ENCODE measurements at regions not wholly inside any gene's neighbourhood (a gene's known extent, or its start where the extent isn't known, plus 50 kb on each side); places are given as distances from the start of the nearest gene placed in this dataset.

- Histone ChIP-seq H3K36me3 (no peaks in the 10 kb centered on the region), H3K27me3 (replicated peaks; ENCODE audit: insufficient read depth) (no peaks in the 10 kb centered on the region), H3K9me3 (no peaks in the 10 kb centered on the region), H3K4me3 (no peak overlapping the region), H3K27ac (no peak overlapping the region), H3K4me1 (replicated peaks) (no peaks in the 10 kb centered on the region)
- intact Hi-C loops (cut with DNase I), result no loop called here
- TF ChIP-seq CTCF (IDR thresholded peaks at IDR 0.05), result no peak
- TF ChIP-seq POLR2AphosphoS5 (IDR thresholded peaks at IDR 0.05), result no peak
- no peak for TF ChIP-seq POLR2A (IDR thresholded peaks at IDR 0.05)
- no peak for DNase-seq (ENCODE audit: low spot score)
These were observed 126.3 kb downstream of the HMHB1 start for GRCh38 chr5:143938230-143938629.

- intact Hi-C loops (cut with DNase I), result no loop called here
- WGBS, result 90% methylated on average over 1 of the region's 1 CpG
- no peak for DNase-seq (ENCODE audit: low spot score)
- TF ChIP-seq POLR2A (IDR thresholded peaks at IDR 0.05), result no peak
- no peak overlapping the region for H3K27ac ChIP-seq
- no peaks in the 10 kb centered on the region for H3K9me3 ChIP-seq
- no peaks in the 10 kb centered on the region for H3K36me3 ChIP-seq
- H3K4me1 ChIP-seq (replicated peaks), result no peaks in the 10 kb centered on the region
- no peaks in the 10 kb centered on the region for H3K27me3 ChIP-seq (replicated peaks; ENCODE audit: insufficient read depth)
- no peak overlapping the region for H3K4me3 ChIP-seq
These were observed 134.9 kb downstream of the HMHB1 start for GRCh38 chr5:143946837-143947236.

- H3K27ac ChIP-seq, result no peak overlapping the region
- intact Hi-C loops (cut with DNase I), result no loop called here
- DNase-seq (ENCODE audit: low spot score), result no peak
- TF ChIP-seq POLR2AphosphoS5 (IDR thresholded peaks at IDR 0.05) (no peak), POLR2A (IDR thresholded peaks at IDR 0.05) (no peak), CTCF (IDR thresholded peaks at IDR 0.05) (no peak)
- no peaks in the 10 kb centered on the region for H3K9me3 ChIP-seq
- no peaks in the 10 kb centered on the region for H3K27me3 ChIP-seq (replicated peaks; ENCODE audit: insufficient read depth)
- no peaks in the 10 kb centered on the region for H3K4me1 ChIP-seq (replicated peaks)
- WGBS, result 93% methylated on average over 2 of the region's 2 CpGs
- H3K36me3 ChIP-seq, result no peaks in the 10 kb centered on the region
- no peak overlapping the region for H3K4me3 ChIP-seq
These were observed 135.4 kb downstream of the HMHB1 start for GRCh38 chr5:143947313-143947712.

GRCh38 chr5:143952809-143953208 lies 140.8 kb downstream of the HMHB1 start:
- no peaks in the 10 kb centered on the region for H3K9me3 ChIP-seq
- H3K27ac ChIP-seq, result no peak overlapping the region
- 92% methylated on average over 2 of the region's 2 CpGs for WGBS
- TF ChIP-seq CTCF (IDR thresholded peaks at IDR 0.05), result no peak
- TF ChIP-seq POLR2A (IDR thresholded peaks at IDR 0.05), result no peak
- TF ChIP-seq POLR2AphosphoS5 (IDR thresholded peaks at IDR 0.05), result no peak
- no peaks in the 10 kb centered on the region for H3K4me1 ChIP-seq (replicated peaks)
- no peaks in the 10 kb centered on the region for H3K27me3 ChIP-seq (replicated peaks; ENCODE audit: insufficient read depth)
- intact Hi-C loops (cut with DNase I), result no loop called here
- no peak overlapping the region for H3K4me3 ChIP-seq
- DNase-seq (ENCODE audit: low spot score), result no peak
- H3K36me3 ChIP-seq, result no peaks in the 10 kb centered on the region

GRCh38 chr5:143953851-143954250 lies 141.9 kb downstream of the HMHB1 start:
- Histone ChIP-seq H3K27ac (no peak overlapping the region), H3K36me3 (no peaks in the 10 kb centered on the region), H3K4me1 (replicated peaks) (no peaks in the 10 kb centered on the region), H3K4me3 (no peak overlapping the region), H3K27me3 (replicated peaks; ENCODE audit: insufficient read depth) (no peaks in the 10 kb centered on the region), H3K9me3 (no peaks in the 10 kb centered on the region)
- DNase-seq (ENCODE audit: low spot score), result no peak
- intact Hi-C loops (cut with DNase I), result no loop called here
- 92% methylated on average over 4 of the region's 4 CpGs for WGBS
- TF ChIP-seq CTCF (IDR thresholded peaks at IDR 0.05) (no peak), POLR2A (IDR thresholded peaks at IDR 0.05) (no peak), POLR2AphosphoS5 (IDR thresholded peaks at IDR 0.05) (no peak)

Data from prostate gland (tissue), 2 donors.